ENCODE measurements at regions not wholly inside any gene's neighbourhood (a gene's known extent, or its start where the extent isn't known, plus 50 kb on each side); places are given as distances from the start of the nearest gene placed in this dataset.
"Not testable (repeated sequence)": the region's sequence is repeated elsewhere in the genome, so short reads cannot be mapped to it uniquely, and the experiment has no call there.

DNA sequence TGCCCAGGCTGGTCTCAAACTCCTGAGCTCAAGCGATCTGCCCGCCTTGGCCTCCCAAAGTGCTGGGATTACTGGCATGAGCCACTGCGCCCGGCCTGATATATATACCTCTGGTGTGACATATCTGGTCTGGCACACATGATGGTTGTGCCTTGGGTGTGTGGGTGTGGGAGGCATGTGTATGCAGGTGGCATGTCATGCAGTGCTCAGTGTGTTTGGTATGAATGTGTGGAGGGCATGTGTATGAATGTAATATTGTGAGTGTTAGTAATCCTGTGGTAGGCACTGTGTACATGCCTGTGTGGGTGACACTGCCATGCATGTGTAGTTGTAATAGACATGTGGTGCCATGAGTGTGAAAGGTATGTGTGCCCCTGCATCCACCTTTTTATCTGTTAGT, 179.3 kb upstream of the GOT2 start:
- no peak for DNase-seq
- Mint-ChIP-seq H3K27ac (no peak overlapping the region), H3K9me3 (peaks cover 15% of the 10 kb centered on the region), H3K27me3 (no peaks in the 10 kb centered on the region), H3K36me3 (ENCODE audit: low read depth) (no peaks in the 10 kb centered on the region), H3K4me1 (no peaks in the 10 kb centered on the region), H3K4me3 (no peak overlapping the region)
- intact Hi-C loops (cut with micrococcal nuclease), result no loop called here

DNA sequence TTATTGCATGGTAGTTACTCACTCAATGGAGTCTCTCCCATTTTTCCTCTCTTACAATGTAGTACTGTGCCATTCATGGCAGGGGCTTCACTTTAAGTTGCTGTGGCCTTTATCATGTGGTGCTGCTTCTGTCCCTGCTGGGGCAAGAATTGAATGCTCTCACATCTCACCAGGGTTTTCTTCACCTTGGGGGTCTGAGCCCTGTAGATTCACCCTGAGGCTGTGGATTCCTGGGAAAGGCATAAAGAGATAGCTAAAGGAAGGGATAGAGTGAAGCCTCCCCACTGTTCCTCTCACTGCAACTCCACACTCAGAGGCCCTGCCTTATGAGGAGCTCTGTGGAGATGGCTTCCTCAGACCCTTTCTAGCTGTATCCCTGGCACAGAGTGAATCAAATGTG, 178.5 kb upstream of the GOT2 start:
- Mint-ChIP-seq H3K27ac (no peak overlapping the region), H3K4me3 (no peak overlapping the region), H3K9me3 (peaks cover 15% of the 10 kb centered on the region), H3K36me3 (ENCODE audit: low read depth) (no peaks in the 10 kb centered on the region), H3K27me3 (no peaks in the 10 kb centered on the region), H3K4me1 (no peaks in the 10 kb centered on the region)
- no peak for DNase-seq
- intact Hi-C loops (cut with micrococcal nuclease), result no loop called here

- DNase-seq, result no peak
- no peaks in the 10 kb centered on the region for H3K4me1 Mint-ChIP-seq
- no peak overlapping the region for H3K4me3 Mint-ChIP-seq
- H3K27me3 Mint-ChIP-seq, result no peaks in the 10 kb centered on the region
- no peaks in the 10 kb centered on the region for H3K9me3 Mint-ChIP-seq
- no peaks in the 10 kb centered on the region for H3K36me3 Mint-ChIP-seq (ENCODE audit: low read depth)
- intact Hi-C loops (cut with micrococcal nuclease), result no loop called here
- H3K27ac Mint-ChIP-seq, result no peak overlapping the region
Measured at GRCh38 chr16:58906981-58907715, 173.0 kb upstream of the GOT2 start.

- intact Hi-C loops (cut with micrococcal nuclease), result no loop called here
- no peak overlapping the region for H3K4me3 Mint-ChIP-seq
- no peak overlapping the region for H3K27ac Mint-ChIP-seq
- DNase-seq, result no peak
- H3K27me3 Mint-ChIP-seq, result no peaks in the 10 kb centered on the region
- H3K4me1 Mint-ChIP-seq, result no peaks in the 10 kb centered on the region
- H3K9me3 Mint-ChIP-seq, result no peaks in the 10 kb centered on the region
- no peaks in the 10 kb centered on the region for H3K36me3 Mint-ChIP-seq (ENCODE audit: low read depth)
Measured at GRCh38 chr16:58904291-58904690, 170.2 kb upstream of the GOT2 start.

- Mint-ChIP-seq H3K36me3 (ENCODE audit: low read depth) (no peaks in the 10 kb centered on the region), H3K9me3 (peaks cover 9% of the 10 kb centered on the region), H3K4me1 (no peaks in the 10 kb centered on the region), H3K27me3 (no peaks in the 10 kb centered on the region), H3K27ac (no peak overlapping the region), H3K4me3 (no peak overlapping the region)
- DNase-seq, result no peak
- intact Hi-C loops (cut with micrococcal nuclease), result no loop called here
Measured at GRCh38 chr16:58889516-58889915, 155.4 kb upstream of the GOT2 start.

GRCh38 chr16:58885528-58886170, 151.5 kb upstream of the GOT2 start:
- H3K4me3 Mint-ChIP-seq, result no peak overlapping the region
- peaks cover 2% of the 10 kb centered on the region for H3K27me3 Mint-ChIP-seq
- intact Hi-C loops (cut with micrococcal nuclease), result no loop called here
- H3K27ac Mint-ChIP-seq, result no peak overlapping the region
- DNase-seq, result no peak
- no peaks in the 10 kb centered on the region for H3K36me3 Mint-ChIP-seq (ENCODE audit: low read depth)
- no peaks in the 10 kb centered on the region for H3K9me3 Mint-ChIP-seq
- no peaks in the 10 kb centered on the region for H3K4me1 Mint-ChIP-seq

- intact Hi-C loops (cut with micrococcal nuclease), result no loop called here
- no peaks in the 10 kb centered on the region for H3K9me3 Mint-ChIP-seq
Measured at GRCh38 chr16:58884141-58884540, 150.0 kb upstream of the GOT2 start.

GRCh38 chr16:58883131-58883530, 149.0 kb upstream of the GOT2 start:
- H3K27ac Mint-ChIP-seq, result no peak overlapping the region
- DNase-seq, result no peak
- peaks cover 2% of the 10 kb centered on the region for H3K9me3 Mint-ChIP-seq
- no peak overlapping the region for H3K4me3 Mint-ChIP-seq
- H3K36me3 Mint-ChIP-seq (ENCODE audit: low read depth), result no peaks in the 10 kb centered on the region
- no peaks in the 10 kb centered on the region for H3K4me1 Mint-ChIP-seq
- peaks cover 2% of the 10 kb centered on the region for H3K27me3 Mint-ChIP-seq
- intact Hi-C loops (cut with micrococcal nuclease), result no loop called here

More at GRCh38 chr16:58884141-58884540, 150.0 kb upstream of the GOT2 start:
- Mint-ChIP-seq H3K4me1 (no peaks in the 10 kb centered on the region), H3K4me3 (no peak overlapping the region), H3K27ac (no peak overlapping the region), H3K36me3 (ENCODE audit: low read depth) (no peaks in the 10 kb centered on the region), H3K27me3 (peaks cover 2% of the 10 kb centered on the region)
- no peak for DNase-seq

- peaks cover 7% of the 10 kb centered on the region for H3K9me3 Mint-ChIP-seq
- H3K4me1 Mint-ChIP-seq, result no peaks in the 10 kb centered on the region
- peaks cover 2% of the 10 kb centered on the region for H3K27me3 Mint-ChIP-seq
- H3K36me3 Mint-ChIP-seq (ENCODE audit: low read depth), result no peaks in the 10 kb centered on the region
- no peak for DNase-seq
- H3K4me3 Mint-ChIP-seq, result no peak overlapping the region
- no peak overlapping the region for H3K27ac Mint-ChIP-seq
- intact Hi-C loops (cut with micrococcal nuclease), result no loop called here
Measured at GRCh38 chr16:58882292-58882691, 148.2 kb upstream of the GOT2 start.

GRCh38 chr16:58878641-58879040, 144.5 kb upstream of the GOT2 start:
- peaks cover 17% of the 10 kb centered on the region for H3K9me3 Mint-ChIP-seq
- H3K4me1 Mint-ChIP-seq; H3K27me3 Mint-ChIP-seq; H3K27ac Mint-ChIP-seq; H3K4me3 Mint-ChIP-seq; H3K36me3 Mint-ChIP-seq (ENCODE audit: low read depth); intact Hi-C loops (cut with micrococcal nuclease); DNase-seq: not testable (repeated sequence)

GRCh38 chr16:58866935-58867334, 132.8 kb upstream of the GOT2 start:
- no peaks in the 10 kb centered on the region for H3K4me1 Mint-ChIP-seq
- DNase-seq, result no peak
- intact Hi-C loops (cut with micrococcal nuclease), result no loop called here
- H3K27me3 Mint-ChIP-seq, result no peaks in the 10 kb centered on the region
- H3K36me3 Mint-ChIP-seq (ENCODE audit: low read depth), result no peaks in the 10 kb centered on the region
- H3K9me3 Mint-ChIP-seq, result no peaks in the 10 kb centered on the region
- H3K4me3 Mint-ChIP-seq, result no peak overlapping the region
- H3K27ac Mint-ChIP-seq, result no peak overlapping the region

GRCh38 chr16:58863761-58864160, 129.6 kb upstream of the GOT2 start:
- H3K9me3 Mint-ChIP-seq, result no peaks in the 10 kb centered on the region
- H3K36me3 Mint-ChIP-seq (ENCODE audit: low read depth), result no peaks in the 10 kb centered on the region
- intact Hi-C loops (cut with micrococcal nuclease), result no loop called here

GRCh38 chr16:58863042-58863441, 128.9 kb upstream of the GOT2 start:
- no peak for DNase-seq
- no peak overlapping the region for H3K4me3 Mint-ChIP-seq
- intact Hi-C loops (cut with micrococcal nuclease), result no loop called here
- H3K36me3 Mint-ChIP-seq (ENCODE audit: low read depth), result no peaks in the 10 kb centered on the region
- H3K27me3 Mint-ChIP-seq, result no peaks in the 10 kb centered on the region
- no peaks in the 10 kb centered on the region for H3K9me3 Mint-ChIP-seq
- no peak overlapping the region for H3K27ac Mint-ChIP-seq
- no peaks in the 10 kb centered on the region for H3K4me1 Mint-ChIP-seq

More at GRCh38 chr16:58863761-58864160, 129.6 kb upstream of the GOT2 start:
- no peak for DNase-seq
- Mint-ChIP-seq H3K27me3 (no peaks in the 10 kb centered on the region), H3K27ac (no peak overlapping the region), H3K4me3 (no peak overlapping the region), H3K4me1 (no peaks in the 10 kb centered on the region)

- intact Hi-C loops (cut with micrococcal nuclease), result no loop called here
- Mint-ChIP-seq H3K9me3 (no peaks in the 10 kb centered on the region), H3K4me1 (no peaks in the 10 kb centered on the region), H3K27ac (no peak overlapping the region), H3K4me3 (no peak overlapping the region), H3K27me3 (no peaks in the 10 kb centered on the region), H3K36me3 (ENCODE audit: low read depth) (no peaks in the 10 kb centered on the region)
- DNase-seq, result no peak
Measured at GRCh38 chr16:58862334-58863021, 128.4 kb upstream of the GOT2 start.
